Upper lobe of right lung (tissue), 1 donor: ENCODE measurements at regions not wholly inside any gene's neighbourhood (a gene's known extent, or its start where the extent isn't known, plus 50 kb on each side); places are given as distances from the start of the nearest gene placed in this dataset.

Source experiments
- ATAC-seq: fragments of 200-7000 bp; cut with Tn5 transposase; one replicate; pipeline ENCODE4 v1.9.1; 2020; ENCODE audit warnings: mild to moderate bottlenecking, moderate library complexity
- DNase-seq: peaks from one replicate; pipeline ENCODE4 v3.0.0-alpha.2; 2020
- H3K27ac ChIP-seq: fragments of 200-600 bp; one replicate; pipeline ENCODE4 v1.8.0; 2022
- H3K27me3 ChIP-seq: fragments of 200-600 bp; one replicate; pipeline ENCODE4 v1.8.0; 2022; ENCODE audit warnings: mild to moderate bottlenecking
- H3K36me3 ChIP-seq: fragments of 200-600 bp; one replicate; pipeline ENCODE4 v1.8.0; 2022
- H3K4me1 ChIP-seq: fragments of 200-600 bp; one replicate; pipeline ENCODE4 v1.8.0; 2022
- H3K4me3 ChIP-seq: fragments of 200-600 bp; one replicate; pipeline ENCODE4 v1.8.0; 2022; ENCODE audit warnings: mild to moderate bottlenecking
- H3K9me3 ChIP-seq: fragments of 200-600 bp; one replicate; pipeline ENCODE4 v1.8.0; 2022
- CTCF ChIP-seq: fragments of 200-600 bp; IDR thresholded peaks from one replicate; pipeline ENCODE4 v1.8.0; 2022; ENCODE audit warnings: antibody characterized with exemption
- intact Hi-C: fragments of 100-400 bp; cut with DNase I; formaldehyde crosslinking; loops from one replicate; pipeline ENCODE4 v1.11.0; 2022
- donor health status: DM: no; HTN: yes; CAD: no; lungs with severe emphysema.

- intact Hi-C loops = no loop called here
- ATAC-seq (no peak), DNase-seq (no peak)
- Histone ChIP-seq H3K27me3 (no peaks in the 10 kb centered on the region), H3K27ac (no peak overlapping the region), H3K9me3 (no peaks in the 10 kb centered on the region), H3K4me1 (no peaks in the 10 kb centered on the region), H3K36me3 (no peaks in the 10 kb centered on the region), H3K4me3 (no peak overlapping the region)
- no peak for TF ChIP-seq CTCF
Observed at GRCh38 chr13:105627270-105627669, 908.2 kb downstream of the EFNB2 start.

- Histone ChIP-seq H3K27me3 (no peaks in the 10 kb centered on the region), H3K9me3 (no peaks in the 10 kb centered on the region), H3K4me1 (no peaks in the 10 kb centered on the region), H3K27ac (no peak overlapping the region), H3K4me3 (no peak overlapping the region), H3K36me3 (no peaks in the 10 kb centered on the region)
- no peak for DNase-seq
- intact Hi-C loops = no loop called here
- ATAC-seq = no peak
- no peak for TF ChIP-seq CTCF
Observed at GRCh38 chr13:105625691-105626090, 909.8 kb downstream of the EFNB2 start.

- Histone ChIP-seq H3K9me3 (no peaks in the 10 kb centered on the region), H3K27ac (no peak overlapping the region), H3K4me1 (no peaks in the 10 kb centered on the region), H3K36me3 (no peaks in the 10 kb centered on the region), H3K27me3 (no peaks in the 10 kb centered on the region), H3K4me3 (no peak overlapping the region)
- DNase-seq = no peak
- no peak for ATAC-seq
- no peak for TF ChIP-seq CTCF
- intact Hi-C loops = no loop called here
Observed at GRCh38 chr13:105616333-105617075, 919.0 kb downstream of the EFNB2 start.

- TF ChIP-seq CTCF = no peak
- Histone ChIP-seq H3K4me1 (no peaks in the 10 kb centered on the region), H3K36me3 (no peaks in the 10 kb centered on the region), H3K9me3 (no peaks in the 10 kb centered on the region), H3K27me3 (no peaks in the 10 kb centered on the region), H3K4me3 (no peak overlapping the region), H3K27ac (no peak overlapping the region)
- DNase-seq (no peak), ATAC-seq (no peak)
- intact Hi-C loops = no loop called here
Observed at GRCh38 chr13:105612541-105612940, 922.9 kb downstream of the EFNB2 start.

- ATAC-seq = no peak
- no peaks in the 10 kb centered on the region for H3K36me3 ChIP-seq
- no peaks in the 10 kb centered on the region for H3K4me1 ChIP-seq
- H3K27ac ChIP-seq = no peak overlapping the region
- no peaks in the 10 kb centered on the region for H3K27me3 ChIP-seq
- H3K9me3 ChIP-seq = no peaks in the 10 kb centered on the region
- intact Hi-C loops = no loop called here
- no peak for TF ChIP-seq CTCF
- no peak for DNase-seq
- H3K4me3 ChIP-seq = no peak overlapping the region
Observed at GRCh38 chr13:105611424-105611823, 924.0 kb downstream of the EFNB2 start.

- no peaks in the 10 kb centered on the region for H3K9me3 ChIP-seq
- ATAC-seq (no peak), DNase-seq (no peak)
- H3K27ac ChIP-seq = no peak overlapping the region
- intact Hi-C loops = no loop called here
- no peak overlapping the region for H3K4me3 ChIP-seq
- H3K27me3 ChIP-seq = no peaks in the 10 kb centered on the region
- no peaks in the 10 kb centered on the region for H3K4me1 ChIP-seq
- no peaks in the 10 kb centered on the region for H3K36me3 ChIP-seq
- no peak for TF ChIP-seq CTCF
Observed at GRCh38 chr13:105608104-105608503, 927.4 kb downstream of the EFNB2 start.
